ENCODE measurements at regions not wholly inside any gene's neighbourhood (a gene's known extent, or its start where the extent isn't known, plus 50 kb on each side); places are given as distances from the start of the nearest gene placed in this dataset.

DNA sequence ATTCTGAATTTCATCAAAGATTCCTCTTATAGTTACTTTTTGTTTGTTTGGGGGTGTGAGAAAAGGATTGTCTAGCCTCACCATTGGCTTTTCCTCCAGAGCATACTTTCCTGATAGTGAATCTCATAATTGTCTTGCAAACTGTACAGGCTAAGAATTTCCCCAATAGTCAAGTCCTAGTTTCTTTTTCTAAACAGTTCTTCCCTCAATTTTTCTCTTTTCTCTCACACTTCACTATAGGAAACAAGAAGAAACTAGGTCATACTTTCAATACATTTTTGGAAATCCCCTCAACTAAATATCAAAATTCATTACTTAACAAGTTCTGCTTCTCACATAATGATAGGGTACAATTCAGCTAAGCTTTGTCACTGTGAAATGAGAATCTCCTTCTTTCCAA is 241.9 kb downstream of the IL20RB start:
- no peak for TF ChIP-seq POLR2A (IDR thresholded peaks at IDR 0.05)
- TF ChIP-seq, protein P1, sequence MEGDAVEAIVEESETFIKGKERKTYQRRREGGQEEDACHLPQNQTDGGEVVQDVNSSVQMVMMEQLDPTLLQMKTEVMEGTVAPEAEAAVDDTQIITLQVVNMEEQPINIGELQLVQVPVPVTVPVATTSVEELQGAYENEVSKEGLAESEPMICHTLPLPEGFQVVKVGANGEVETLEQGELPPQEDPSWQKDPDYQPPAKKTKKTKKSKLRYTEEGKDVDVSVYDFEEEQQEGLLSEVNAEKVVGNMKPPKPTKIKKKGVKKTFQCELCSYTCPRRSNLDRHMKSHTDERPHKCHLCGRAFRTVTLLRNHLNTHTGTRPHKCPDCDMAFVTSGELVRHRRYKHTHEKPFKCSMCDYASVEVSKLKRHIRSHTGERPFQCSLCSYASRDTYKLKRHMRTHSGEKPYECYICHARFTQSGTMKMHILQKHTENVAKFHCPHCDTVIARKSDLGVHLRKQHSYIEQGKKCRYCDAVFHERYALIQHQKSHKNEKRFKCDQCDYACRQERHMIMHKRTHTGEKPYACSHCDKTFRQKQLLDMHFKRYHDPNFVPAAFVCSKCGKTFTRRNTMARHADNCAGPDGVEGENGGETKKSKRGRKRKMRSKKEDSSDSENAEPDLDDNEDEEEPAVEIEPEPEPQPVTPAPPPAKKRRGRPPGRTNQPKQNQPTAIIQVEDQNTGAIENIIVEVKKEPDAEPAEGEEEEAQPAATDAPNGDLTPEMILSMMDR (IDR thresholded peaks at IDR 0.05), result no peak
- no peak for TF ChIP-seq POLR2AphosphoS5 (IDR thresholded peaks at IDR 0.05)
- H3K4me3 ChIP-seq, result no peak overlapping the region
- H3K9me3 ChIP-seq, result no peaks in the 10 kb centered on the region
- intact Hi-C loops (cut with DNase I; ENCODE audit: low total_unique reads), result no loop called here
- DNase-seq (ENCODE audit: low spot score in 2 of 2), result no peak
- H3K27me3 ChIP-seq, result no peaks in the 10 kb centered on the region
- H3K27ac ChIP-seq, result no peak overlapping the region
- no peaks in the 10 kb centered on the region for H3K4me1 ChIP-seq
- no peaks in the 10 kb centered on the region for H3K36me3 ChIP-seq

DNA sequence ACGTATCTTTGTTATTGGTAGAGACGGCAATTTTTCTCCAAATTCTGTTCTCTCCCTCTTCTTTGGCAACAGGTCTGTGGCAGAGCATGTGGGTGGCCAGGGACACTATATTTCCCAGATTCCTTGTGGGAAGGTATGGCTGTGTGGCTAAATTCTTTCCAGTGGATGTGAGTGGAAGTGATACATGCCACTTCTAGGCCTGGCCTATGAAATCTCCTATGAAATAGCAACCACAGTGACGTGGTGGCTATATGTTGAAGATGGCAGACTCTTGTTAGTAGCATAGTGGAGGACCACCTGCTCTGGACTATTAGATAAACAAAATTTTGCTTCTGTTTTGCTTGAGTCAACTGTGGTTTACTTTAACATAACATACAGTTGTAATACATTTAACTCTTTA is 243.3 kb downstream of the IL20RB start:
- H3K9me3 ChIP-seq, result no peaks in the 10 kb centered on the region
- no peak overlapping the region for H3K27ac ChIP-seq
- no peaks in the 10 kb centered on the region for H3K4me1 ChIP-seq
- no peak overlapping the region for H3K4me3 ChIP-seq
- intact Hi-C loops (cut with DNase I; ENCODE audit: low total_unique reads), result no loop called here
- no peak for DNase-seq (ENCODE audit: low spot score in 2 of 2)
- TF ChIP-seq, protein P1 (IDR thresholded peaks at IDR 0.05), result no peak
- TF ChIP-seq POLR2A (IDR thresholded peaks at IDR 0.05) (no peak), POLR2AphosphoS5 (IDR thresholded peaks at IDR 0.05) (no peak)
- no peaks in the 10 kb centered on the region for H3K36me3 ChIP-seq
- no peaks in the 10 kb centered on the region for H3K27me3 ChIP-seq

DNA sequence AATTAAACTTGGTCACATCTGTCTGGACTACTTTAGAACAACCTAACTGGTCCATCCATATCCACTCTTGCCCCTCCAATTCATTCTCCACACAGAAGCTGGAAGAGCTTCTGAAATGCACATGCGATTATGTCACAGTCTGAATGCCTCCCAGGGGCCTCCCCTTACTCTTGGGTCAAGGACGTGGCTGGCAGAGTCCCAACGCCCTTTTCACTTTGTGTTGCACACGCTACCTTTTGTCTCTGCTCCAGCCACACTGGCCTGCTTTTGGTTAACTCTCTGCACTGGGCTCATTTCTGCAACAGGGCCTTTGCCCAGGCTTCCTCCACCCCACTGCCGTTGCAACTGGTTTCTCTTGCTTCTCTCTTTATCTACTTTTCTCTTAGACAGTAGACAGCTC is 245.2 kb downstream of the IL20RB start:
- Histone ChIP-seq H3K4me3 (no peak overlapping the region), H3K9me3 (no peaks in the 10 kb centered on the region), H3K27ac (no peak overlapping the region), H3K4me1 (no peaks in the 10 kb centered on the region), H3K36me3 (no peaks in the 10 kb centered on the region), H3K27me3 (no peaks in the 10 kb centered on the region)
- TF ChIP-seq POLR2A (IDR thresholded peaks at IDR 0.05) (no peak), POLR2AphosphoS5 (IDR thresholded peaks at IDR 0.05) (no peak)
- TF ChIP-seq, protein P1 (IDR thresholded peaks at IDR 0.05), result no peak
- intact Hi-C loops (cut with DNase I; ENCODE audit: low total_unique reads), result no loop called here
- no peak for DNase-seq (ENCODE audit: low spot score in 2 of 2)

DNA sequence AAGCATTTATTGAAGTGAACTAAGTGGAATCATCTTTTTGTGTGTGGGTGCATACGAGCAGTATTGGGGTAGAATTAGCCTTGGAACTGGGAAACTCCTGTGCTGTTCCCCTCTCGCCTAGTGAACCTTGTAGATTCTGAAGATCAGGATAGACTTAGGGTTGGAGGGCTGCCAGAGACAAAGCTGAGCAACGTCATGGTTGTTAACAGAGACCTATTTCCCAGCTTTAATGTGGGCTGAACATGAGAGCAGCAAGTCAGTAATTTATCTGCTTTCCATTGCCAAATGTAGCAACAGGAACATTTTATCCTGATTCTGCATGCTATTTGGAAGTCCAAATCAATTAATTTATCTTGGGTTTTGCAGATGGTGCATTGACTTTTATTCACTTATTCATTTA is 246.6 kb downstream of the IL20RB start:
- no peak overlapping the region for H3K4me3 ChIP-seq
- no peaks in the 10 kb centered on the region for H3K36me3 ChIP-seq
- H3K4me1 ChIP-seq, result no peaks in the 10 kb centered on the region
- H3K27ac ChIP-seq, result no peak overlapping the region
- intact Hi-C loops (cut with DNase I; ENCODE audit: low total_unique reads), result no loop called here
- no peaks in the 10 kb centered on the region for H3K27me3 ChIP-seq
- TF ChIP-seq, protein P1 (IDR thresholded peaks at IDR 0.05), result no peak
- TF ChIP-seq POLR2A (IDR thresholded peaks at IDR 0.05) (no peak), POLR2AphosphoS5 (IDR thresholded peaks at IDR 0.05) (no peak)
- H3K9me3 ChIP-seq, result no peaks in the 10 kb centered on the region
- DNase-seq (ENCODE audit: low spot score in 2 of 2), result no peak

DNA sequence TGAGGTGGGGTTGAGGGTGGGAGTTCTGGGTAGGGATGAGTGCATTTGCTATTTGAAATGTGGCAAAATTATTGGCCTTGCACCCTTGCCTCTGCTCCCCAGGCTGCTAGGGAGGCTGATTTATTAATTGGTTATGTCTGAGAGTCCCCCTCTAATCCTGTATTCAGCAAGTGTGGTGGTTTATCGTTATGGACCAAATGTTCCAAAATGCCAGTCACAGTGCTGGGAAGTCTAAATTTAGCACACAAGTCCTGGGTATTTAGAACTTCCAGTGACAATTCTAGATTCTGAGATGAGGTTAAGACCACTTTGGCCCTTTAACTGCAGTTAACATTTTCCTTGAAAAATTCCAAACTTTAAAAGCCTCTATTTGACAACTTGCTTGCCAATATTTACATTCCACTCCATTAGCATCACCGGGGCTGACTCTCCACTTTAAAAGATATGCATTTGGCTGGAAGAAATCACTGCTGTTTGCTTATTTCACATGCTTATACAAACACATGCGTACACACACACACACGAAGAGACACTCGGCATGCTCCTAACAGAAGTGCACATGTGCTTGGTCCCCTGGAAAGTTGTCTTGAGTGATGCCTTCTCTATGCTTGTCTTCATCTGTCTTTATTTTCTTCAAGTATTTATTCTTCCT is 247.7 kb downstream of the IL20RB start:
- TF ChIP-seq POLR2AphosphoS5 (IDR thresholded peaks at IDR 0.05), result no peak
- no peak for TF ChIP-seq POLR2A (IDR thresholded peaks at IDR 0.05)
- TF ChIP-seq, protein P1 (IDR thresholded peaks at IDR 0.05), result no peak
- no peaks in the 10 kb centered on the region for H3K36me3 ChIP-seq
- no peaks in the 10 kb centered on the region for H3K4me1 ChIP-seq
- intact Hi-C loops (cut with DNase I; ENCODE audit: low total_unique reads), result no loop called here
- no peaks in the 10 kb centered on the region for H3K27me3 ChIP-seq
- H3K9me3 ChIP-seq, result no peaks in the 10 kb centered on the region
- no peak overlapping the region for H3K4me3 ChIP-seq
- H3K27ac ChIP-seq, result no peak overlapping the region
- DNase-seq (ENCODE audit: low spot score in 2 of 2), result no peak
